Spleen (tissue), 7 donors: ENCODE measurements at regions not wholly inside any gene's neighbourhood (a gene's known extent, or its start where the extent isn't known, plus 50 kb on each side); places are given as distances from the start of the nearest gene placed in this dataset.

Experiments used
- POLR2A ChIP-seq, 3 donors: fragments of 450-650 bp; IDR thresholded peaks; one replicate each; pipeline ENCODE4 v1.5.1; 2017; ENCODE audit warnings: antibody characterized with exemption in 3 of 3, mild to moderate bottlenecking in 1 of 3
- POLR2AphosphoS5 ChIP-seq, 3 donors: sonication (generic); formaldehyde crosslinking; IDR thresholded peaks; one replicate each; pipeline ENCODE4 v1.5.1; 2017; ENCODE audit warnings: antibody characterized with exemption in 3 of 3
- TF ChIP-seq, protein P1 (sequence below), 11 experiments: fragments of 200-600 bp in 7 of 11; fragments of 450-650 bp in 4 of 11; sonication (generic) in 4 of 11; IDR thresholded peaks in 8 of 11; conservative IDR thresholded peaks in 3 of 11; 1 replicate in 7 of 11; 2 replicates in 4 of 11; pipeline versions ENCODE4 v1.4.0 to v1.8.0; 2016 to 2021; ENCODE audit warnings: antibody characterized with exemption in 11 of 11, inconsistent platforms in 4 of 11, mild to moderate bottlenecking in 1 of 11
- donor health status: DM: no; HTN: no; CAD: no; lungs with moderate emphysema.
- donor health status: DM: no; HTN: no; CAD: no.
- donor health status: DM: no; HTN: no; CAD: no.

GRCh38 chr13:83332751-83333150 is 549.5 kb downstream of the SLITRK1 start:
- TF ChIP-seq POLR2AphosphoS5 (IDR thresholded peaks at IDR 0.05): no peak
- TF ChIP-seq, protein P1, sequence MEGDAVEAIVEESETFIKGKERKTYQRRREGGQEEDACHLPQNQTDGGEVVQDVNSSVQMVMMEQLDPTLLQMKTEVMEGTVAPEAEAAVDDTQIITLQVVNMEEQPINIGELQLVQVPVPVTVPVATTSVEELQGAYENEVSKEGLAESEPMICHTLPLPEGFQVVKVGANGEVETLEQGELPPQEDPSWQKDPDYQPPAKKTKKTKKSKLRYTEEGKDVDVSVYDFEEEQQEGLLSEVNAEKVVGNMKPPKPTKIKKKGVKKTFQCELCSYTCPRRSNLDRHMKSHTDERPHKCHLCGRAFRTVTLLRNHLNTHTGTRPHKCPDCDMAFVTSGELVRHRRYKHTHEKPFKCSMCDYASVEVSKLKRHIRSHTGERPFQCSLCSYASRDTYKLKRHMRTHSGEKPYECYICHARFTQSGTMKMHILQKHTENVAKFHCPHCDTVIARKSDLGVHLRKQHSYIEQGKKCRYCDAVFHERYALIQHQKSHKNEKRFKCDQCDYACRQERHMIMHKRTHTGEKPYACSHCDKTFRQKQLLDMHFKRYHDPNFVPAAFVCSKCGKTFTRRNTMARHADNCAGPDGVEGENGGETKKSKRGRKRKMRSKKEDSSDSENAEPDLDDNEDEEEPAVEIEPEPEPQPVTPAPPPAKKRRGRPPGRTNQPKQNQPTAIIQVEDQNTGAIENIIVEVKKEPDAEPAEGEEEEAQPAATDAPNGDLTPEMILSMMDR (IDR thresholded peaks at IDR 0.05 in 8 of 11, conservative IDR thresholded peaks at IDR 0.05 in 3 of 11): no peak
- TF ChIP-seq POLR2A (IDR thresholded peaks at IDR 0.05): no peak
